Renal cortical epithelial cell (primary cell): ENCODE measurements at regions not wholly inside any gene's neighbourhood (a gene's known extent, or its start where the extent isn't known, plus 50 kb on each side); places are given as distances from the start of the nearest gene placed in this dataset.
A peak's percentile ranks its signal among the peaks of the same experiment; 100 is the strongest.

Experiments
- DNase-seq: peaks from one replicate; pipeline ENCODE4 v3.0.0-alpha.2; 2011; ENCODE audit warnings: low read depth

DNA sequence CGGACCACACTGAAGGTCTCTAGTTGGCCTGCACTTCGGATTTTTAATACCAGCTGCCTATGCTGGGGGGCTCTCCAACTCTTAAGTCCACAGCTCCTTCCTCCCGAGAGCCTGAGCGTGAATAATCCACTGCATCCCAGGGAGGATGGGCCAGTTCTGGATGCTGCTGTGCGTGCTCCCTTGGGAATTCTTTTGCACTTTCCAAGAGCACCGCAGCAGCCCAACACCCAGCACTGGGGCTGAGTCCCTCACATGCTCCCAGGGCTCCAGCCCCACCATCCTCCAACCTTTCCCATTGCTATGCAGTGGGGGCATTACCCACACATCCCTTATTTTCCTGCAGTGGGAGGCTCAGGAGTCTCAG is 136.4 kb upstream of the IQSEC1 start:
- no peak for DNase-seq

DNA sequence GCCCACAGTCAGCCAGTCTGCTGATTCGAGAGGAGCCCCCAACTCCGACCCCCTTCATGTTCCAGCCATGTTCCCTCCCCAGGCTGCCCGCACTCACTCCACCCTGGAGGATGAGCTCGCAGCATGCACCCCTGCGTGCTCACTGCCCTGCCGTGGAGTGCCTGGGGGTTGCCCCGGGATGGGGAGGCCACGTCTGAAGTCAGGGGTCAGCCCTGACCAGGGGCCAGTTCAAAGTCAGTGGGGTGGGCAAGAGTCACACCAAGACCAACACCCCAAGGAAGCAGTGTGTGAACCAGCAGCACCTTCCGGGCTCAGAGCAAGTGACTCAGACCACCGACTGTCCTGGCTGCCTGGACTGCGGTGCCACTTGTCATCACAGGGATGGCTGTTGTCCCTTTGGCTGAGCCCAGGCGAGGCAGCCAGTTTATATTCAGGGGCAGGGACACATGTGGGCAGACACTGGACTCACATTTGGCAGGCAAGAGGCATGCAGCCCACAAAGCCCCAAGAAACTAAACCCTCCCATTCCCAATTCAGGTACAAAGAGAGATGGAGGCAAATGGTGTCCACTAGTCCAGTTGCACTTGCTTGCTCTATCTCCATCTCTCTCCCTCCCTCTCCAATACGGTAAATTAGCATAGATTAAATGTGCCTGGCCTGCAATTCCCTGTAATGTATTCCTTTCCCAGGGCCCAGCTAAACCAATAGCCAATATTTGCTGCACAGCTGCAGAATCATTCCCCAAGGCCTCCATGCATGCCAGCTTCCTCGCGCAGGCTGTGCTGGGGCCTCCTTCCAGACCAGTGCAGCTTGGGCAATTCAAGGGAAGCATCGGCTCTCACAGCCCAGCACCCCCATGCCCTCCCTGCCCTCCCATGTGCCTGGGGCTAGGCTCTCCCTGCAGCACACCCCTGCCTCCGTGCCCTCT is 135.7 kb upstream of the IQSEC1 start:
- no peak for DNase-seq

- DNase-seq = no peak
These were observed 134.9 kb upstream of the IQSEC1 start for GRCh38 chr3:13207975-13208705.

- DNase-seq = no peak
These were observed 134.3 kb upstream of the IQSEC1 start for GRCh38 chr3:13207578-13207922.

DNA sequence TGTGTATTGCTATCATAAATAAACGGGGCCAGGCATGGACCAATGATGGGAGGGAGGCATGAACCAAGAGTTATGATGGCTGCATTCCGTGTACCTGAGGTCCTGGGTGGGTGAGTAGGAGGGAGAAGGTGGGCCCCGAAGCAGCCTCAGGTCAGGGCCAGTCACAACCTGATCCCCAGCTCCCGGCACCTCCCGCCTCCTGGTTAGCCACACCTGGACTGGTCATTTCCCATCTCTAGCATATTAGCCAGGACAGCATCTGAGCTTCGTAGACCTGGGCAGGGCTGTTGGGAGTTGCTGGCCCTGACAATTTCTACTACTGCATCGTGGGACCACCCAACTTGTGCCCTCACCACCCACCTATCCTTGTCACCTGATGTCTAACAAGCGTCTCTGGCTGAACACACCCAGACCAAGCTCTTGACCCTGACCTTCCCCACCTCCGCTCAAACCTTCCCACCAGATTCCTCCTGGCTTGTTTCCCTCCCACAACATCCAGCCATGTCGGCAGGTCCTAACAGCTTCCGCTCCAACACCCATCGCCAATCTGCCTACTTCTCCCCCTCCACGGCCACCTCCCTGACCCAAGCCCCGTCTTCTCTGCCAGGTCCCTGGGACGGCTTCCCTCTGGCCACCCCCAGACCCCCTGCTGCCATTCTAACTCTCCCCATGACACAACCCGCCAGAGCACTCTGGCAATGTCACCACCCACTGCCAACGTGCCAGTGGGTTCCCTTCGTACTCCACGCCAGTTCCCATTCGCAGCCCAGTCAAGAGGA is 133.8 kb upstream of the IQSEC1 start:
- no peak for DNase-seq

DNA sequence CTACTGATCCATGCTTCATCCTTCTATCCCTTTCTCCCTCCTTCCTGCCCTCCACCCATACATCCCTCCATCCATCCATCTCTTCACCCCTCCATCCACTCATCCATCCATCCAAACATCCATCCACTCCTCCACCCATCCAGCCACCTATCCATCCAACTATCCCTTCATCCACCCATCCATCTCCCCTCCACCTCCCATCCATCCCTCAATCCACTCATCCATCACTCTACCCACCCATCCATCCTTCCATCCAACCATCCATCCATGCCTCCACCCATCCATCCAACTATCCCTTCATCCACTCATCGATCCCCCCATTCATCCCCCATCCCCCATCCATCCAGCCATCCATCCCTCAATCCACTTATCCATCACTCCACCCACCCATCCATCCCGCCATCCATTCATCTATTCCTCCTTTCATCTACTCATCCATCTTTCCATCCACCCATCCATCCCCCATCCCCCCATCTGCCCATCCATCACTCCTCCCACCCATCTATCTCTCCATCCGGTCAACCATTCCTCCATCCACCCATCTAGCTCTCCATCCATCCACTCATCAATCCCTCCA is 132.4 kb upstream of the IQSEC1 start:
- DNase-seq = no peak

- no peak for DNase-seq
These were observed 130.9 kb upstream of the IQSEC1 start for GRCh38 chr3:13204177-13204581.

DNA sequence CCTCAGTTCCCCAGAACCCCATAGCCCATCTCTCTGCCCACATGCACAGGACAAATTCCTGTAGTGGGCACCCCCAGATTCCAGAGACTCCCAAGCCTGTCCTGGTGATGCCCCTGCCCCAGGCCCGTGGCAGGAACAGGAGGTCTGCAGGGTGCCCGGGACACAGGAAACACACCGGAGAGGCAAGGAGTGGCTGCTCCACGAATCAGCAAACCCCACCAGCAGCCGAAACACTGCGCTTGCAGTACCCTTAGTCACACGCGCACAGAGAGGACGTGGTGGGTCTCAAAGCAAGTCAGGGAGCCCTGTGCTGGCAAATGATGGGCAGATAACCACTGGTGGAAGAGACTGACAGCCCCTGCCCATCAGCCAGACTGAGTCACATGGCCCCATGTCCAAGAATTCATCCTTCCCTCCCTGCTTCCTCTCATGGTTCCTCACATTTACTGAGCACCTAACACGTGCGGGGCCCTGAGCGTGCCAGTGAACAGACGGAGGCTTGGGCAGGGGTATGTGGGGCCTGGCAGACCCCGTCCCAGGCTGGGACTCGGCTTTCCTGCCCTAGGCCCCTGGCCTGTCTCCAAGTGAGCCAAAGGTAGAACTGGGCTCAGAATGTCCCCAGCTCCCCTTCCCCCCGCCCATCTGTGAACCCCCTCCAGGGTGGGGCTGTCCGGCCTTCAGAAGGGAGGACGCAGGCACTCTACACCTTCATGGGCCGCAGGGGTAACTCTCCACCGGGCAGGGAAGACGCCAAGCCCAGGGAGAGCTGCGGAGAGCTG is 130.4 kb upstream of the IQSEC1 start:
- DNase-seq = no peak

DNA sequence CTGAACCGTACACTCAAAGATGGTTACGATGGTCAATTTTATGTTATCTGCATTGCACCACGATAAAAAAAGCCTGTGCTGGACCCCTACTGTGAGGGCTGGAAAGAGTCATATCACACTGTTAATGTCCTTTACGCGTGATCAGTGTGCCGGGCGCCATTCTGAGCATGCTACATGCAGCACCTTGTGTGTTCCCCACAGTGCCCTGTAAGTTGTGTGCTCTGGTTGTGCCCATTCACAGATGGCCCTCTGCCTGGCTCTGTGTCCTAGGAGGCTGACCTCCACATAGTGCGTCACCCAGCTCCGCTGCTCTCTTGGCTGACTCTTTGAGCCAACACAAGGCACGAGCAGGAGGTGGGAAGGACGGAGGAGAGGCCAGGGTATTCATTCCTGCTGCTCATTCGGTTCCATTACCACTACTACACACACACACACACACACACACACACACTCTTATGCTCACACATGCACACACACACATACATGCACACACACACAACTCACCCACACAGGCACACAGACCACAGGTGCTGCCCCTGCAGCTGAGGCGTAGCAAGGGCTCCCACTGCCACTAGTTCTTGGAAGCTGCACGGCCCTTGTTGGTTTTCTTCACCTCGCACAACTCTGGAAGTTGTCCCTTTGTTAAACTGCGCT is 129.6 kb upstream of the IQSEC1 start:
- no peak for DNase-seq

GRCh38 chr3:13201851-13202250 is 128.6 kb upstream of the IQSEC1 start:
- peak; percentile 14 for DNase-seq

GRCh38 chr3:13200946-13201345 is 127.7 kb upstream of the IQSEC1 start:
- DNase-seq = no peak

DNA sequence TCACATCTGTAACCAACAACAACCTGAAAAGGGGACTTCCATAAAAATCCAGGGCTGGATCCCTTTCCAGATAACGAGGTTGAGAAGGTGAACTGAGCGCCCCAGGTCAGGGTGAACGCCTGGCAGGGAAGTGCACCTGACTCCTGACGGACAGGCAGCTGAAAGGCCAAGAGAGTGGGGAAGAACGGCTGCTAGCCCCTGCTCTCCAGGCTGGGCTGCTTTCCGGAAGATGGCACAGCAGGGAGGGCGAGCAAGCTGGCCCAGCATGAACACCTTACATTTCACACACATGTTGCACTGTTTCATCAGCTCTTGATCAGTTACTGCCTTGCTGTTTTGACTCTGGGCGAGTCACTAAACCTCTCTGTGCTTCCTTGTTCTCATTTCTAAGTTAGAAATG is 127.2 kb upstream of the IQSEC1 start:
- no peak for DNase-seq

DNA sequence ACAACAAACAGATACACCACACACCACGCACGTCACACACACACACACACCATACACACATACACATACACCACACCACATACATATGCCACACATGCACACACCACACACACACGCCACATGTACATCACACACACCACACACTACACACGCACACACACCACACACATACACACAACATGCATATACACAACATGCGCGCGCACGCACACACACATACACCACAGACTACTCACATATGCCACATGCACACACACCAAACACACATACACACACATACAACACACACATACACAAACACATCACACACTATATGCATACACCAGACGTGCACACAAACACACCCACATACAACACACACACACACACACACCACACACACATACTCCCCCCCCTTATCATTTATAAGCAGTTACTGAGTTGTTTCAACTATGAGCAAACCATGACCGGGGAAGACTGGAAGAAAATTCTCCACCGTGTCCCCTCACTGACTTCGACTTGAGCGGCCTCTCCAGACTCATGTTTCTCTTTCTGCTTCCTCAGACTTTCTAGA is 126.7 kb upstream of the IQSEC1 start:
- DNase-seq = no peak

DNA sequence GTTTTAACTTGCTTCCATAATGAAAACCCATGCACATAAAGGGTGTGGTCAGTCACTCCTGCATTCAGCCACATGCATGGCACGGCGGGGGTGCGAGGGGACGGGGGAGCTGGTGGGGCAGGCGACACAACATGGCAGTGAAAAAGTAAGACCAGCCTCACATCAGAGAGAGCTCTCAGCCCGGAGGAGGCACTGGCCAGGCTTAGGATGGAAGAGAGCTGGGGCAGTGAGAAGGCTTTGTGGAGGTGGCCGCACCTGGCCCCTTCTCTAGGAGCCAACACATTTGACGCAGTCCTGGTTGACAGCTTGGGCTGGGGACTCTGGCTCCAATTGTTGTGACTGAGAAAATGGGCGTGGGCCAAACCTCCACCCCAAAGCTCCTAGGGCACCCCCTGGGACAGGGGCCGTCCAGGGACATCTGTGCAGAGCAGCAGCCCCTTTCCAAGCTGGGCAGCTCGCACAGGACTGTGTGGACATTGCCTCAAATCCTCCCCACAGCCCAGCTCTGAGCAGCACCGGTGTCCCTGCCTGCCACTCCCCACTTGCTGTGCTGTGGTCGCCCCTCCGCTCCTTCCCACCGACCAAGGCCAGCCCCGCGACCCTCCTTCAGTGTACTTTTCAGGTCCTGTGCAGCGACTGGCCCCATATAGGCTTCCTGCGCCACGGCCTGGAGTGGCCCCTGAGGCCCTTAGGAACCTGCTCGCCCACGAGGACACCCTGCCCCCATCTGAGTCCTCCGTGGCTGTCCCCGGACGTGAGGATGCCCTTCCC is 126.0 kb upstream of the IQSEC1 start:
- DNase-seq = no peak

DNA sequence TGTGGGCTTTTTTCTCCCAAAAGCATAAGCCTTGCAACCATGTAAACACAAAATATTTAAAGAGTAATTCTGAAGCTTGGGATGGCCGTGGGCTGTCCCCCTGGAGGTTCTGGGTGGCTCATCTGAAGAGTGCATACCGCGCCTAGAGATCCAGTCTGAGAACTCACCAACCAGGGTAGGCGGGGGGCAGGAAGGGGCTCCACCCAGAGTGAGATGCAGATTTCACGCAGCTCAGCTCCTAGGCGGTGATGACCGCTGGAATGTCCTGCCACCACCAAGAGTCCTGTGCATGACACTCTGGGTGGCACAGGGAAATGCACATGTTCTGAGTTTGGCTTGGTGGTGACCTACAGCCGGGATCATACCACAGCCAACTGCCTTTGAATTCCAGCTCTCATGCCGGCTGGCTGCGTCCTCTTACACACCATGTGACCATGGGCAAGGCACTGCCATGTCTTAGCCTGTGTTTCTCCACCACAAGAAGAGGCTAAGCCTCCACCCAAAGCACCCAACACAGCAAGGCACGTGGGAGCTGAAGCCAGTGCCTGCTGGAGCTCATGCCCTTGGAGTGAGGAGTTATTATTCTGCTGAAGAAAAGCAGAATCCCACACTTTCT is 125.1 kb upstream of the IQSEC1 start:
- DNase-seq = no peak

DNA sequence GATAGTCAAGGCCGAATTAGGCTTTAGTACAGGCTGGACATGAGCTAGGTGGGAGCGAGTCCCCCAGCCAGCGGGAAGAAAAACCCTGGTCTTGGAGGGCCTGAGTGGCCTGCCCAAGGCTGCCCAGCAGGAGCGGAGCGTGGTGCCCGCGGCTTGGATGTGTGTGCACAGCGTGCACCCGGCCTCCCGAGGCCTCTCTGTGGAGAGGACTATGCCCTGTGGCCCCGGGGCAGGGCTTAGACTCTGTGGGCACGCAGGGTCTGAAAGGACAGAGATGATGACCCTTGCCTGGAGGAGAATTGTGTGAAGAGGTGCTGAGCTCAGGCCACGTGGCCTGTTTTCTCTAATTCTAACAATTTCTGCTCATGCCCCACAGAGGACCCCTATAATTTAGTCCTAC is 124.6 kb upstream of the IQSEC1 start:
- no peak for DNase-seq

- no peak for DNase-seq
These were observed 124.1 kb upstream of the IQSEC1 start for GRCh38 chr3:13197281-13197680.

DNA sequence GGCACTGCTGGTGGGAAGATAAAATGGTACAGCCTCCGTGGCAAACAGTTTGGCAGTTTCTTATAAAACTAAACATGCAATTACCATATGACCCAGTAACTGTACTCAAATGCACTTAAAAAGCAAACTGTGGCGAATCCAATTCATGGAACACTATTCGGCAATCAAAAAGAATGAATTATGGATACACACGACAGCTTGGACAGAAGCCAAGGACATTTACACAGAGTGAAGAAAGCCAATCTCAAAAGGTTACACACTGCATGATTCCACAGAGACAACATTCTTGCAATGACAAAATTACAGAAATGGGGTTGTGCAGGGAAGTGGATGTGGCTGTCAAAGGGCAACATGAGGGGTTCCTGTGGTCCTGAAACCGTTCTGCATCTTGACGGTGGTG is 122.1 kb upstream of the IQSEC1 start:
- DNase-seq = no peak
